Fibroblast of lung (primary cell): ENCODE measurements at regions not wholly inside any gene's neighbourhood (a gene's known extent, or its start where the extent isn't known, plus 50 kb on each side); places are given as distances from the start of the nearest gene placed in this dataset.

Experiments used
- CTCF ChIP-seq, 2 donors: IDR thresholded peaks in 1 of 2; conservative IDR thresholded peaks in 1 of 2; 1 replicate in 1 of 2; 2 replicates in 1 of 2; pipeline ENCODE4 v1.5.1; 2011 to 2012; ENCODE audit warnings: low read length in 2 of 2, control low read depth in 1 of 2, inconsistent platforms in 1 of 2, low read depth in 1 of 2, mild to moderate bottlenecking in 1 of 2
- EZH2 ChIP-seq: IDR thresholded peaks from 2 replicates; pipeline ENCODE4 v1.5.1; 2012; ENCODE audit warnings: low read length, control low read depth, mild to moderate bottlenecking; ENCODE audit errors: missing control alignments

- TF ChIP-seq CTCF (conservative IDR thresholded peaks at IDR 0.05 in 1 of 2, IDR thresholded peaks at IDR 0.05 in 1 of 2; ENCODE audit: low read depth in 1 of 2, low read length in 2 of 2) = peak in 1 of 2 donors; percentile 1
- TF ChIP-seq EZH2 = no peak
Measured at GRCh38 chr18:24631243-24632025, 171.0 kb downstream of the HRH4 start.
